ENCODE measurements at regions not wholly inside any gene's neighbourhood (a gene's known extent, or its start where the extent isn't known, plus 50 kb on each side); places are given as distances from the start of the nearest gene placed in this dataset.
"Not testable (repeated sequence)": the region's sequence is repeated elsewhere in the genome, so short reads cannot be mapped to it uniquely, and the experiment has no call there.

DNA sequence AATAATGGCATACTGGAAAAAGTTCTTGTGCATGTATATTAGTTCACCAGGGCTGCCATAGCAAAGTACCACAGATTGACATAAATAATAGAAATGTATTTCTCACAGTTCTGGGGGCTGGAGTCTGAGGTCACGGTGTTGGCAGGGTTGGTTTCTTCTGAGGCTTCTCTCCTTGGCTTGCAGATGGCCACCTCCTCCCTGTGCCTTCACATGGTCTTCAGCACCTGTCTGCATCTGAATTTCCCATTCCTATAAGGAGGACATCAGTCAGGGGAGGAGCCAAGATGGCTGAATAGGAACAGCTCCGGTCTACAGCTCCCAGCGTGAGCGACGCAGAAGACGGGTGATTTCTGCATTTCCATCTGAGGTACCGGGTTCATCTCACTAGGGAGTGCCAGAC lies 70.0 kb downstream of the MAFB start:
- TF ChIP-seq, protein P1, sequence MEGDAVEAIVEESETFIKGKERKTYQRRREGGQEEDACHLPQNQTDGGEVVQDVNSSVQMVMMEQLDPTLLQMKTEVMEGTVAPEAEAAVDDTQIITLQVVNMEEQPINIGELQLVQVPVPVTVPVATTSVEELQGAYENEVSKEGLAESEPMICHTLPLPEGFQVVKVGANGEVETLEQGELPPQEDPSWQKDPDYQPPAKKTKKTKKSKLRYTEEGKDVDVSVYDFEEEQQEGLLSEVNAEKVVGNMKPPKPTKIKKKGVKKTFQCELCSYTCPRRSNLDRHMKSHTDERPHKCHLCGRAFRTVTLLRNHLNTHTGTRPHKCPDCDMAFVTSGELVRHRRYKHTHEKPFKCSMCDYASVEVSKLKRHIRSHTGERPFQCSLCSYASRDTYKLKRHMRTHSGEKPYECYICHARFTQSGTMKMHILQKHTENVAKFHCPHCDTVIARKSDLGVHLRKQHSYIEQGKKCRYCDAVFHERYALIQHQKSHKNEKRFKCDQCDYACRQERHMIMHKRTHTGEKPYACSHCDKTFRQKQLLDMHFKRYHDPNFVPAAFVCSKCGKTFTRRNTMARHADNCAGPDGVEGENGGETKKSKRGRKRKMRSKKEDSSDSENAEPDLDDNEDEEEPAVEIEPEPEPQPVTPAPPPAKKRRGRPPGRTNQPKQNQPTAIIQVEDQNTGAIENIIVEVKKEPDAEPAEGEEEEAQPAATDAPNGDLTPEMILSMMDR (IDR thresholded peaks at IDR 0.05): not testable (repeated sequence)
- TF ChIP-seq POLR2AphosphoS5, POLR2A (IDR thresholded peaks at IDR 0.05): not testable (repeated sequence)
